Erythroblast (primary cell): ENCODE measurements at regions not wholly inside any gene's neighbourhood (a gene's known extent, or its start where the extent isn't known, plus 50 kb on each side); places are given as distances from the start of the nearest gene placed in this dataset.
"Not testable (repeated sequence)": the region's sequence is repeated elsewhere in the genome, so short reads cannot be mapped to it uniquely, and the experiment has no call there.

Experiments
- DNase-seq, 2 experiments: peaks; one replicate each; lab custom pipeline; 2025; lab: John Stamatoyannopoulos, UW
- GATA1 ChIP-seq: IDR thresholded peaks from 2 replicates; pipeline ENCODE4 v1.6.1; 2011; ENCODE audit warnings: low read depth, mild to moderate bottlenecking, control low read depth, low read length, moderate library complexity
- POLR2A ChIP-seq: IDR thresholded peaks from 2 replicates; pipeline ENCODE4 v1.6.1; 2011; ENCODE audit warnings: mild to moderate bottlenecking, low read length

DNA sequence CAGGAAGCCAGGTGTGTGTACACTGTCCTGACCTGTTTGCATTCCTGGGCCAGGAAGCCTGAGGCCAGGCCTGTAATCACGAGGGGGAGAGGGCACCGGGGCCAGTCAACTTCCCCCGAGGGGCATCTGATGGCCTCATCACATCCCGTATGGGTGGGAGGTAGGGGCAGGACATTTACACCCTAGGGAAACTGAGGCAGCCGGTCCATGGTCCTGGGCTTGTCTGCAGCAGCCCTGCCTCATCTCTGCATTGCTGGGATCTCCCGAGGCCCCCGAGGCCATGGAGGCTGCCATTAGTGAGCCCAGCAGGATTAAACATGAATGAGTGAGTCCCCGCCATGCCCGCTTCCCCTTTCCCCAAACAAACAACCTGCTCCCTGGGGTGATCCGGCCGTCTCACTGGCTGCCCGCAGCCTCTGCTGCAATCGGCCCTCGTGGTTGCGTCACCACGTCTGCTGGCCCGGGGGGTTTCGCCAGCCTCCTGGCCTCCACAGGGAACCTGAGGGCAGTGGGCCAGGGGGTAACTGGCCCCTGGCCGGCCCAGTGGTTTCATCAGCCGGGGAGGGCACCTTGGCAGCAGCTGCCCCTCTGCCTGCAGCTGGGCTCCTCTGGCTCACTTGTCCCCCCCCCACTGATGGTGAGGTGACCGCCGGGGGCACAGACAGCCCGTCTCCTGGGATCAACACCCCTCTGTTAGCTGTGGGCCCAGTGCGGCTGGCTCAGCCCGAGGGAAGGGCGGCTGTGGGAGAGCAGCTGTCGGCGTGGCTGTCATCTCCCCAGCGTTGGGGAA is 88.3 kb upstream of the GSE1 start:
- peak in 1 of 2 experiments; percentile 48 for DNase-seq
- no peak for TF ChIP-seq GATA1
- no peak for TF ChIP-seq POLR2A

DNA sequence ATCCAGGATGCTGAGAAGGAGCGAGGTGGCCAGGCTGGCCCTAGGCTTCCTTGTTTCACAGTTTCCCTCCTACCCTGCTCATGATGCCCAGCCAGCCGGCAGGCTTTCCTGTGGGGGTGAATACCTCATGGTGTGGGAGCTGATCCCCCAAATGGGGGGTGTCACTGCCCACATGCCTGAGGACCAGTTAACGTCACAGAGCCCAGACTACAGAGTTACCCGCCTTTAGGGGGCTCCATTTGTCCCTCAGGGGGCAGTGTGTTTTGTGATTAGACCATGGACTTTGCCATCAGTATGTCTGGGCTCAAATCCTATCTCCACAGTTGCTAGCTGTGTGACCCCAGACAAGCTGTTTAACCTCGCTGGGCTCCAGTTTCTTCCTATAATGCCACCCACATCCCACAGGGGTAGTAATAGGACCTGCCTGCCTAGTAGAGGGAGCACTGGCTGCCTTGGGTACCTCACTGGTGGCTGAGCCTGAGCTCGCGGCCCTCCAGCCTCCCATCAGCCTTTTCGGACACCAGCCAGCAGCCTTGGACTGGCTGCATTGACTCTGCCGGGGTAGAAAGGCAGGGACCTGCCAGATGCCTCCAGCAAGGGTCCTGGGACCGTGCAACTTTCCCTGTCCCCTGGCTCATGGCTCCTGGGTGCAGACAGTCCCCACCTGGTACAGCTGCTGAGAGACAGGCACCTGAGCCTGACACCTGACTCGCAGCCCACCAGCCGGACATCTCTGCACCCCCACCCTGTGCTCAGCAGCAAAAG is 87.5 kb upstream of the GSE1 start:
- TF ChIP-seq POLR2A: no peak
- TF ChIP-seq GATA1: no peak
- DNase-seq: no peak

DNA sequence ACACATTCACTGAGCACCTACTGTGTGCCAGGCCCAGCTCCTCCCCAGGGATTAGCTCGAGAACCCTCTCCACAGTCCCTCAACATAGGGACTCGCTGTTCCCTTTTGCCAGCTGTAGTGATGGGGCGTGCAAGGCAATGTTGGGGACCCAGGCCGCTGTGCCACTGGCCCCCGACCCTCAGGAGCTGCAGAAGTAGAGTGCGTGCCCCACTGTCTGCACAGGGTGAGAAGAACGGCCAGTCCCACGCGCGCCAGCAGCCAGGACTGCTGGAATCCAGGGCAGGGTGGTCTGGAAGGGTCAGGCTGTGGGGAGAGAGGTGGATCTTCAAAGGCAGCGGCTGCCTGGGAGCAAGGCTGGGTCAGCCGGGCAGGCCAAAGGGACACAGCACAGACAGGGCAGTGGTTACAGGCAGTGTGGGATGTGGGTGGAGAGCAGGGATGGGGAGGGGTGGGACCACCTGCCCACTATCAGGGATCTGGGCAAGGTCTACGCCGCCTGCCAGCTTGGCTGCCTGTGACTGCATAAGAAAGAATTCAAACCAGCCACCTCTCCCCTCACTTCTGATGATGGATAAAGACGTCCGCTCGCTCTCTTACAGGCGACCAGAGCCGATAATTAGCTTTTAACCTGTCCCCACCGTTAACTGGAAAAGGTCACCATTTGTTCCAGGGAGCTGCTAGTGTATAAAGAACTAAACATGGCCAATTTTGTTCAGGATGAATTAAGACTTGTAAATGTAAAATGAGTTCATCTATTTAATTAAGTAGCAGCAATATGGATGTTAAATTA is 86.7 kb upstream of the GSE1 start:
- TF ChIP-seq POLR2A: no peak
- no peak for TF ChIP-seq GATA1
- DNase-seq: no peak

DNA sequence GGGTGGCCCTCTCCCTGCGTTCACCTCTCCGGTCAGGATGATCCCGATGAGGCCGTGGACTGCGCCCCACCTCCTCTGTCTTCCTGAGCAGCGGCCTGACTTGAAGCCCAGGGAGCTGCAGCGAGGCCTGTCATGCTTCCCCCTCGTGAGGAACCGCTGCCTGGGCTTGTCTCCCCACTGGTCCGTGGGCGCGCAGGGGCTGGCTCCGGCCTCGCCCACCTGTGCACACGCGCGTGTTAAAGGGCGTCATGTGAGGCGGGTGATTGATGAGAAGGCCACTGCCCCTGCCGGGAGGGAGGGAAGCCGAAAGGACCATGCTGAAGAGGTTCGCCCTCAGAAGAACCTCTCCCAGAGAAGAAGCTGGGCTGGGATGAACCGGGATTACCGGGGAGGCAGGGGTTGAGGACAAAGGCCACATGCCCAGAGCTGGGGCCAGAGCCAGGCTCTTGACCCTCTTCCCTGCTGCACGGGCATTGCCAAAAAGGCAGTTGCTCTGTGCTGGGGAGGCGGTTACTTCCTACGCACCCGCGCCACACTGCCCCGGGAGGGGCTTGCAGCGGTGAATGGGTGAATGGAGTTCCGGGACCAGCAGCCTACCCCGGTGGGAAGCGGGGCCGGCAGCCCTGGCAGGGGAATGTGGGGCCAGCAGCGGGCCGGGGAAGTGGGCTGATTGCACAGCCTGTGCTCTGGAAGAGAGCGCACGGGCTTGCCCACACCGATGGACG is 85.9 kb upstream of the GSE1 start:
- no peak for TF ChIP-seq GATA1
- no peak for TF ChIP-seq POLR2A
- no peak for DNase-seq

DNA sequence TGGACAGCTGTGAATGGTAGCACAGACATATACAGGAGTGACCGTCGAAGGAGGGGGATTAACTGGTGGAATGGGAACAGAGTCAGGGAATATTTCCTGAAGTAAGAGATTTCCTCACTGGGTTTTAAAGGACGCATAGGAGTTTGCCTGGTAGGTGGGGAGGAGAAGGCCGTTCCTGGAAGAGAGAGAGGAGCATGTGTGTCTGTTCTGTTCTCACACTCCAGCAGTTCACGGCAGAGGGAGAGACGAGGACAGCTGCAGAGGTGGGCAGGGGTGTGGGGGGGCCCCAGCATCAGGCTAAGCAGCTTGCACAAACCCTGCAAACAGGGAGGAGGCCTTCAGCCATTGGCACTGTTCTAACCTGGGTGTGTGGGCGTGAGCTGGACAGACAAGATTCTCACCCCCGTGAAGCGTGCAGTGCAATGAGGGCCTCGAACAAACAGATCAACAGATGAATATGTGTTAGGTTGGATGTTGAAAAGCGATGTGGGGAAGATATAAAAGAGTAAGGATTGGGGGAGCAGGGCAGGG is 85.3 kb upstream of the GSE1 start:
- DNase-seq: peak; percentile 41 to 48
- TF ChIP-seq GATA1 (no peak), POLR2A (no peak)

DNA sequence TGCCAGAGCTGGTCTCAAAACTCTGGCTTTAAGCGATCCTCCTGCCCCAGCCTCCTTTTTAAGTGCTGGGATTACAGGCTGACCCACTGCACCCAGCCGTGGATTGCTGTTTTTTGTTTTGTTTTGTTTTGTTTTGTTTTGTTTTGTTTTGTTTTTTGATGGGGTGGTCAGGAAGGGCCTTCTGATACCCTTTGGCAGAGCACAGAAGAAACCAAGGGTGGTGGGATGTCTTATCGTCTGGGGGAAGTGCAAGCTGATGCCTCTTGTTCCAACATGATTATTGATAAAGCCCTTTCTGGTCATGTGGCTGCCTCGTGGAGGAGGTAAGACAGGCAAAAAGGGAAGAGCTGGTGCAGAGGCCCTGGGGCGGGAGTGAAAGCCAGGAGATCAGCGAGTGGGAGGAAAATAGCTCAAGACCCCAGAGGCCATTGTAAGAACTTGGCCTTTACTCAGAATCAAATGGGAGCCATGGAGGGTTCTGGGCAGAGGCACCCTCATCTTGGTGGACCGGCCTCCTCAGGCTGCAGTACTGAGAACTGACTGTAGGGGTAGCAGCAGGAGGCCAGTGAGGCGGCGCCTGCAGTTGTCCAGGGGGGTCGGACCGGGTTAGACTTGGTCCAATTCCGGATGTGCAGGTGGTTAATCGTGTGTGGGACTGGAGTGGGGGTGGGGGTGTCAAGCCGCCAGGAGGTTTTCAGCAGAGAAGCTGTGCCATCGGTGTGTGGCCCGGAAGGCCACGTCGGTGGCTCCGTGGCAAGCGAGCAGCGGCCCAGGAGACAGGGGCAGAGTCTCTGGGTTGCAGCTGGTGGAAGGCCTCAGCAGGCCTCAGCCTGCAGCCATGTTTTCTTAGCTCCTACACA is 84.4 kb upstream of the GSE1 start:
- peak; percentile 70 to 74 for DNase-seq

DNA sequence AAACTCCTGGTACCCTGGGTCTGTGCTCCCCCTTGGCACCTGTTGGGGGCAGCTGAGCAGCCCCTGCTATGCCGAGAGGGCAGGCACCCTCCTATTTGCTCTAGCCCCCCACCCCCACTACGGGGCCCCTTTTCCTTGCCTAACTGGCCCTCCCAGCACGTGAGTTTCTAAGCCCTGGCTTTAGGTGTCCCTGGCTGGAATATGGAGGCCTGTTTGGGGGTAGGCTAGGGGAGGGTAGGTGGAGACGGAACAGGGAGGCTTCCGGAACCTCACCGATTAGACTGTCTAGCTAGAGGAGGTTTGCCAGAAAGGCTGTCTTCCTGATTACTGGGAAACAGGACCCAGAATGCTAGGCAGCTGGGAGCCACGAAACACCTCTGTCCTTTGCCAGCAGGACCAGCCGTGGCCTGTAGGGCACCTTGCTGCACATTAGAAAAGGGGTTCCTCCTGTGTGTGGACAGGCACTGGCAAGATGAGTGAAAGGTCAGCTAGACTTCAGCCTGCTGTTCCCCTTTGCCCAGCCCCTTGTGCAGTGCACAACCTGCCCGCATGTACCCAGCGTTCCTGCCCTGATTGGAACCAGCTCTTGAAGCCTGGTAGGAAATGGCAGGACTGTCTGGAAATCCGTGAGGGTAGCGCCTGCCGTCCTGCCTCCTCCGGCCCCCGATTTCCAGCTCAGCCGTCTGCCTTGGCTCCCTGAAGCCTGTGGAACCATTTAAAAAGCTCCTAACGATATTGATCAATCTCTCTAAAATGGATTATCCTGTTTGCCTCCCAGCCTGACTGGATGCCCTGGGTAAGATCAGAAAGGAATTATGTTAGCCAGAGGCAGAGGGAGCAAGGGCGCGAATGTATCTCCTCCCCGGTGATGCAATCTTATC is 83.4 kb upstream of the GSE1 start:
- DNase-seq: peak in 1 of 2 experiments; percentile 27
- TF ChIP-seq GATA1 (no peak), POLR2A (no peak)

More for the DNA sequence above, 84.4 kb upstream of the GSE1 start:
- no peak for TF ChIP-seq GATA1
- no peak for TF ChIP-seq POLR2A

DNA sequence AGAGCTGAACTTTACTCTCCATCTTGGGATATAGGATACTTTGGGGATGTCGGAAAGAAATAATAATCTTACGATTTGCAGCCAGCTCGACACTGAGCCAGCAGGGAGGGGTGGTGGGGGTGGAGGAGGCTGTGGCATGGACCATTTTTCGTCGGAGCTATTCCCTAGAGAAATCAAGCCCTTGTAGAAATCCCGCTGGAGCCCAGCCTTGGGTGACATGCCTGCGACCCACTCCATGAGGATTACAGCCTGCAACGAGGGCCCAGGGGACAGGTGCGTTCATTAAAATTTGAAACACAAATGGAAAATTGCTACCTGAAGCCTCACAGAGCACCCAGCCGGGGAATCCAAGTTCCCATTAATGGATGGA is 82.8 kb upstream of the GSE1 start:
- TF ChIP-seq POLR2A: no peak
- TF ChIP-seq GATA1: no peak
- no peak for DNase-seq

DNA sequence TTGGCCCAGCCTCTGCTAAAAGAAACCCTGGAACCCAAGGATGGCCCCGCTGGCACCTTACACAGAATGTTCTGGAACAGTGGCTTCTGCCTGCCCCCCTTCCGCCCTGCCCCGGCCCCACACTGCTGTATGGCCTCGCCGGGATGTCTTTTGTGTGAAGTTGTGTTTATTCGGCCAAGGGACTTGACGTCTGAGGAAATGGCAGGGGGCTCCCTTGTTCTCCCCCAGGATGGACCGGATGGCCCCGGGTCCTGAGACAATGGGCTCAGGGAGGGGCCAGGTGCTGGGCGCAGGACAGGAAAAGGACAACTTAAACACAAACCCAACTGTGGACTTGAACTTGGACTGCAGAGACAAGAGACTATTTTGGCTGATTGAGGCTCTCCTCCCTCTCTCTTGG is 81.6 kb upstream of the GSE1 start:
- DNase-seq: no peak
- TF ChIP-seq GATA1 (no peak), POLR2A (no peak)

DNA sequence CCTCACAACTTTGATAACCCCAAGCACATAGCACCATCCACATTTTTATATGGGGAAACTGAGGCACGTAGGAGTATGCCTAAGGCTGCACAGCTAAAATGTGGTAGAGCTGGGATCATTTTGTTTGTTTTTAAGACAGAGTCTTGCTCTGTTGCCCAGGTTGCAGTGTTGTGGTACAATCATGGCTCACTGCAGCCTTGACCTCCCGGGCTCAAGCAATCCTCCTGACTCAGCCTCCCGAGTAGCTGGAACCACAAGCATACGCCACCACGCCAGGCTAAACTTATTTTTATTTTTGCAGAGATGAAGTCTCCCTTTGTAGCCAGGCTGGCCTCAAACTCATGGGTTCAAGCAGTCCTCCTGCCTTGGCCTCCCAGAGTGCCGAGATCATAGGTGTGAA is 81.0 kb upstream of the GSE1 start:
- no peak for DNase-seq
- no peak for TF ChIP-seq POLR2A
- no peak for TF ChIP-seq GATA1

DNA sequence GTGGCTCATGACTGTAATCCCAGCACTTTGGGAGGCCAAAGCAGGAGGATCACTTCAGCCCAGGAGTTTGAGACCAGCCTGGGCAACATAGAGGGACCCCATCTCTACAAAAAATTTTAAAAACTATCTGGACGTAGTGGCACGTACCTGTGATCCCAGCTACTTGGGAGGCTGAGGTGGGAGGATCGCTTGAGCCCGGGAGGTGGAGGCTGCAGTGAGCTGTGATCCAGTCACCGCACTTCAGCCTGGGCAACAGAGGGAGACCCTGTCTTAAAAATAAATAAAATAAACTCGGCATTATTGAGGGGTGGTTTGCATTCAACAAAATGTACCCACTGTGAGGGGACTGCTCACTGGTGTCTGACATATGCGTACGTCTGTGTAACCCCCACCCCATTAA is 79.5 kb upstream of the GSE1 start:
- DNase-seq: not testable (repeated sequence)
